IMR-90 (cell line): ENCODE measurements at regions not wholly inside any gene's neighbourhood (a gene's known extent, or its start where the extent isn't known, plus 50 kb on each side); places are given as distances from the start of the nearest gene placed in this dataset.

Source experiments
- ATAC-seq: fragments of 200-7000 bp; cut with Tn5 transposase; 2 replicates; pipeline ENCODE4 v1.9.1; 2020; ENCODE audit warnings: low read depth, mild to moderate bottlenecking, moderate library complexity
- BruUV-seq: library from RNA; stranded (reverse); fragments of 400-500 nt; replicated peaks from 2 replicates; lab custom pipeline; 2021; lab: Mats Ljungman, UMichigan
- CTCF ChIA-PET: fragments of 300-600 bp; formaldehyde crosslinking; extraction: SDS; loops from one replicate; lab custom pipeline; 2021; ENCODE audit warnings: antibody characterized with exemption; lab: Yijun Ruan, JAX
- POLR2A ChIA-PET: fragments of 300-600 bp; sonication (Branson Sonifier 250); formaldehyde crosslinking; loops from one replicate; lab custom pipeline; 2022; ENCODE audit warnings: antibody characterized with exemption; ENCODE audit not compliant: unreplicated experiment; lab: Charles Lee
- DNase-seq: peaks from one replicate; pipeline ENCODE4 v3.0.0; 2013
- H2AFZ ChIP-seq: replicated peaks from 2 replicates; pipeline ENCODE3; 2013; ENCODE audit warnings: low read length, mild to moderate bottlenecking; ENCODE audit not compliant: poor library complexity
- H2AK5ac ChIP-seq: 2 replicates; pipeline ENCODE4 v1.6.1; 2013; ENCODE audit warnings: low read depth, low read length, inconsistent platforms
- H2AK9ac ChIP-seq: replicated peaks from 2 replicates; pipeline ENCODE3; 2013; ENCODE audit warnings: mild to moderate bottlenecking, low read depth, low read length, moderate library complexity; ENCODE audit not compliant: poor library complexity
- H2BK120ac ChIP-seq: 2 replicates; pipeline ENCODE4 v1.6.1; 2013; ENCODE audit warnings: low read depth, low read length, inconsistent platforms
- H2BK15ac ChIP-seq: 3 replicates; pipeline ENCODE4 v1.6.1; 2013; ENCODE audit warnings: low read depth, low read length, inconsistent platforms
- H2BK20ac ChIP-seq: 2 replicates; pipeline ENCODE4 v1.6.1; 2013; ENCODE audit warnings: low read depth, mild to moderate bottlenecking, inconsistent platforms, low read length, moderate library complexity
- H2BK5ac ChIP-seq: 2 replicates; pipeline ENCODE4 v1.6.1; 2013; ENCODE audit warnings: mild to moderate bottlenecking, low read depth, low read length, inconsistent platforms; ENCODE audit not compliant: poor library complexity, severe bottlenecking
- H3K14ac ChIP-seq: replicated peaks from 2 replicates; pipeline ENCODE4 v1.6.1; 2013; ENCODE audit warnings: low read depth, low read length, inconsistent platforms
- H3K18ac ChIP-seq: 2 replicates; pipeline ENCODE4 v1.6.1; 2013; ENCODE audit warnings: low read depth, low read length, control low read depth
- H3K23ac ChIP-seq: 2 replicates; pipeline ENCODE4 v1.6.1; 2013; ENCODE audit warnings: low read depth, low read length, inconsistent platforms
- H3K27ac ChIP-seq: 2 replicates; pipeline ENCODE4 v1.5.1; 2013; ENCODE audit warnings: mild to moderate bottlenecking, control low read depth, low read length; ENCODE audit not compliant: insufficient read depth
- H3K27me3 ChIP-seq: 2 replicates; pipeline ENCODE4 v1.6.1; 2013; ENCODE audit warnings: low read length; ENCODE audit not compliant: control insufficient read depth, insufficient read depth
- H3K36me3 ChIP-seq: 2 replicates; pipeline ENCODE4 v1.6.1; 2013; ENCODE audit warnings: low read length, mixed read lengths; ENCODE audit not compliant: control insufficient read depth, insufficient read depth
- H3K4ac ChIP-seq: 2 replicates; pipeline ENCODE4 v1.6.1; 2013; ENCODE audit warnings: low read depth, low read length, inconsistent platforms
- H3K4me1 ChIP-seq: 2 replicates; pipeline ENCODE4 v1.6.1; 2013; ENCODE audit warnings: low read length, mixed read lengths; ENCODE audit not compliant: control insufficient read depth, insufficient read depth
- H3K4me2 ChIP-seq: 2 replicates; pipeline ENCODE4 v1.6.1; 2013; ENCODE audit warnings: low read depth, mild to moderate bottlenecking, control low read depth, low read length, moderate library complexity
- H3K4me3 ChIP-seq: 2 replicates; pipeline ENCODE4 v1.5.1; 2013; ENCODE audit warnings: low read depth, mild to moderate bottlenecking, control low read depth, low read length, moderate library complexity; ENCODE audit not compliant: insufficient read depth
- H3K56ac ChIP-seq: 2 replicates; pipeline ENCODE4 v1.6.1; 2013; ENCODE audit warnings: low read length, inconsistent platforms; ENCODE audit not compliant: insufficient read depth; ENCODE audit errors: extremely low read depth
- H3K79me1 ChIP-seq, 2 experiments: 2 replicates each; pipeline ENCODE4 v1.6.1; 2013; ENCODE audit warnings: low read length in 2 of 2, inconsistent platforms in 1 of 2, low read depth in 1 of 2
- H3K9ac ChIP-seq: 2 replicates; pipeline ENCODE4 v1.6.1; 2013; ENCODE audit warnings: low read depth, low read length, control low read depth
- H3K9me1 ChIP-seq: 2 replicates; pipeline ENCODE4 v1.6.1; 2013; ENCODE audit warnings: low read length, inconsistent platforms; ENCODE audit not compliant: insufficient read depth
- H3K9me3 ChIP-seq: 2 replicates; pipeline ENCODE4 v1.6.1; 2013; ENCODE audit warnings: low read length; ENCODE audit not compliant: control insufficient read depth, insufficient read depth
- H4K20me1 ChIP-seq: 2 replicates; pipeline ENCODE4 v1.6.1; 2013; ENCODE audit warnings: low read length, inconsistent platforms; ENCODE audit not compliant: insufficient read depth
- H4K5ac ChIP-seq: 2 replicates; pipeline ENCODE4 v1.6.1; 2013; ENCODE audit warnings: mild to moderate bottlenecking, low read depth, low read length, control low read depth
- H4K8ac ChIP-seq, 2 experiments: 2 replicates each; pipeline ENCODE4 v1.6.1; 2013; ENCODE audit warnings: low read depth in 2 of 2, low read length in 2 of 2, control low read depth in 1 of 2, inconsistent platforms in 1 of 2
- H4K91ac ChIP-seq: 2 replicates; pipeline ENCODE4 v1.6.1; 2013; ENCODE audit warnings: low read depth, low read length, inconsistent platforms; ENCODE audit not compliant: insufficient read depth
- CHD1 ChIP-seq: IDR thresholded peaks from 2 replicates; pipeline ENCODE4 v1.6.1; 2012; ENCODE audit warnings: low read depth, low read length, improper control_type of control experiment
- FOS ChIP-seq: fragments of 150-350 bp; IDR thresholded peaks from 2 replicates; pipeline ENCODE4 v1.6.1; 2016; ENCODE audit warnings: low read depth, low read length
- MAZ ChIP-seq: IDR thresholded peaks from 2 replicates; pipeline ENCODE4 v1.6.1; 2012; ENCODE audit warnings: low read depth, mild to moderate bottlenecking, low read length, improper control_type of control experiment, moderate library complexity, borderline replicate concordance
- RAD21 ChIP-seq: IDR thresholded peaks from 2 replicates; pipeline ENCODE4 v1.6.1; 2012; ENCODE audit warnings: low read length, improper control_type of control experiment
- RCOR1 ChIP-seq: IDR thresholded peaks from 2 replicates; pipeline ENCODE4 v1.6.1; 2012; ENCODE audit warnings: mild to moderate bottlenecking, low read length, improper control_type of control experiment; ENCODE audit not compliant: insufficient replicate concordance
- SMC3 ChIP-seq: fragments of 150-350 bp; IDR thresholded peaks from 2 replicates; pipeline ENCODE4 v1.6.1; 2016; ENCODE audit warnings: low read depth, mild to moderate bottlenecking, antibody characterized with exemption, low read length, moderate library complexity
- WGBS, 2 experiments: methylation state at CpG; one replicate each; pipeline versions ENCODE4 v1.1.5 to v1.1.7; 2013; ENCODE audit warnings: missing lambda C conversion rate in 2 of 2; ENCODE audit not compliant: insufficient read length in 1 of 2; ENCODE audit errors: extremely low coverage in 2 of 2; 5-methylcytosine and 5-hydroxymethylcytosine counted together
- dilution Hi-C: fragments of 300-500 bp; cut with HindIII; formaldehyde crosslinking; loops from one replicate; pipeline ENCODE4 v1.14.3; 2018; ENCODE audit warnings: low sequenced_read_pairs; ENCODE audit not compliant: unreplicated experiment
- in situ Hi-C: fragments of 300-500 bp; cut with MboI; formaldehyde crosslinking; loops from 3 replicates; pipeline ENCODE4 v1.14.3; 2019; ENCODE audit warnings: low sequenced_read_pairs, inconsistent platforms, mixed read lengths
- intact Hi-C: fragments of 100-400 bp; cut with micrococcal nuclease; formaldehyde crosslinking; loops from 2 replicates; pipeline ENCODE4 v1.10.0; 2022

DNA sequence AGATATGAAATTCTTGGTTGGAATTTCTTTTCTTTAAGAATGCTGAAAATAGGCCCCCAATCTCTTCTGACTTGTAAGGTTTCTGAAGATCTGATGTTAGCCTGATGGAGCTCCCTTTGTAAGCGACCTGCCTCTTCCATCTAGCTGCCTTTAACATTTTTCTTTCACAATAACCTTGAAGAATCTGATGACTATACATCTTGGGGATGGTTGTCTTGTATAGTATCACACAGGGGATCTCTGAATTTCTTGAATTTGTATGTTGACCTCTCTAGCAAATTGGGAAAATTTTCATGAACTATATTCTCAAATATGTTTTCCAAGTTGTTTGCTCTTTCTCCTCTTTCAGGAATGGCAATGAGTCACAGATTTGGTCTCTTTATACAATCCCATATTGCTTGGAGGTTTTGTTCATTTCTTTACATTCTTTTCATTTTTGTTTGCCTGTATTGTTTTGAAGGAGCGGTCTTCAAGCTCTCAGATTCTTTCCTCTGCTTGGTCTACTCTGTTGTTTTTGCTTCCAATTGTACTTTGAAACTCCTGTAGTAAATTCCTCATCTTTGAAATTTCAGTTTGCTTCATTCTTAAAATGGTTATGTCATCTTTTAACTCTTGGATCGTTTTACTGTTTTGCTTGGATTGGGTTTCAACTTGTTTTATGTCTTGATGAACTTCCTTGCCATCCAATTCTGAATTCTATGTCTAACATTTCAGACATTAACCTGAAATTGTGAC, 245.2 kb upstream of the TARS1 start:
- Histone ChIP-seq H3K27ac (no peak overlapping the region), H2AFZ (no peak overlapping the region)
- intact Hi-C loops: loop anchor here (5.0 kb wide), 1 partner anchor 62 kb away; no protein-coding TSS in a partner anchor

More for the DNA sequence above, 245.2 kb upstream of the TARS1 start:
- H2BK5ac ChIP-seq: peak overlapping the region; percentile 84
- no peak overlapping the region for H3K56ac ChIP-seq
- H2AK9ac ChIP-seq: no peak overlapping the region
- H3K9ac ChIP-seq: no peak overlapping the region
- peak overlapping the region; percentile 17; the same call in 1 of the 2 replicates for H4K91ac ChIP-seq
- H4K20me1 ChIP-seq: no peaks in the 10 kb centered on the region
- POLR2A ChIA-PET: no interaction called here
- peak overlapping the region; percentile 92; the same call in 1 of the 2 replicates for H3K18ac ChIP-seq
- no peak overlapping the region; the same call in 1 of the 2 replicates for H3K23ac ChIP-seq
- no peak for TF ChIP-seq RCOR1
- no peak for TF ChIP-seq CHD1
- TF ChIP-seq FOS: no peak
- no peak for TF ChIP-seq RAD21
- TF ChIP-seq MAZ: no peak
- TF ChIP-seq SMC3: no peak
- H2BK15ac ChIP-seq: no peak overlapping the region
- dilution Hi-C loops: no loop called here
- WGBS, 2 experiments: no CpG with 5 or more reads among the region's 3 CpGs
- CTCF ChIA-PET: no interaction called here
- H3K36me3 ChIP-seq: no peaks in the 10 kb centered on the region
- H3K9me3 ChIP-seq: no peaks in the 10 kb centered on the region; the same call in 1 of the 2 replicates
- in situ Hi-C loops: loop anchor here (25.0 kb wide), 2 partner anchors 217 to 708 kb away; no protein-coding TSS in a partner anchor
- no peaks in the 10 kb centered on the region for H3K27me3 ChIP-seq
- peak overlapping the region; percentile 51; the same call in 1 of the 2 replicates for H4K5ac ChIP-seq
- H2AK5ac ChIP-seq: no peak overlapping the region
- no peak overlapping the region for H3K14ac ChIP-seq
- peak overlapping the region; percentile 30 for H2BK120ac ChIP-seq
- DNase-seq: peak; percentile 63
- ATAC-seq: peak; percentile 93
- H2BK20ac ChIP-seq: peak overlapping the region; percentile 65; the same call in 1 of the 2 replicates
- H3K4me3 ChIP-seq: no peak overlapping the region
- BruUV-seq: no TSS peak
- H3K9me1 ChIP-seq: no peaks in the 10 kb centered on the region
- no peaks in the 10 kb centered on the region; the same call in 1 of the 2 replicates for H3K4me1 ChIP-seq
- peak overlapping the region in 1 of 2 experiments; percentile 6; a peak in 1 of 4 replicates for H4K8ac ChIP-seq
- H3K4ac ChIP-seq: no peak overlapping the region
- no peaks in the 10 kb centered on the region for H3K79me1 ChIP-seq
- H3K4me2 ChIP-seq: peak overlapping the region; percentile 88; the same call in 1 of the 2 replicates
